DND-41 (cell line): ENCODE measurements at regions not wholly inside any gene's neighbourhood (a gene's known extent, or its start where the extent isn't known, plus 50 kb on each side); places are given as distances from the start of the nearest gene placed in this dataset.

ENCODE experiments used
- ATAC-seq: fragments of 200-7000 bp; cut with Tn5 transposase; 3 replicates; pipeline ENCODE4 v1.9.1; 2021; ENCODE audit warnings: low read depth; ENCODE audit not compliant: insufficient read depth
- DNase-seq: peaks from one replicate; pipeline ENCODE4 v3.0.0-alpha.2; 2020
- H2AFZ ChIP-seq: 2 replicates; pipeline ENCODE4 v1.6.0; 2012; ENCODE audit warnings: low read depth, low read length
- H3K27ac ChIP-seq: 2 replicates; pipeline ENCODE4 v1.5.1; 2012; ENCODE audit warnings: low read length, inconsistent platforms
- H3K27me3 ChIP-seq: fragments of 200-600 bp; sonication (generic); 2 replicates; pipeline ENCODE4 v1.6.0; 2012; ENCODE audit warnings: low read length, mild to moderate bottlenecking, inconsistent platforms; ENCODE audit not compliant: insufficient read depth, poor library complexity
- H3K36me3 ChIP-seq: 2 replicates; pipeline ENCODE4 v1.5.1; 2012; ENCODE audit warnings: low read length, inconsistent platforms; ENCODE audit not compliant: insufficient read depth
- H3K4me1 ChIP-seq: 2 replicates; pipeline ENCODE4 v1.5.1; 2012; ENCODE audit warnings: mild to moderate bottlenecking, low read length; ENCODE audit not compliant: insufficient read depth
- H3K4me2 ChIP-seq: 2 replicates; pipeline ENCODE4 v1.6.0; 2012; ENCODE audit warnings: mild to moderate bottlenecking, moderate library complexity, low read length, inconsistent platforms; ENCODE audit not compliant: insufficient read depth
- H3K4me3 ChIP-seq, 2 experiments: fragments of 200-600 bp in 1 of 2; shearing (Covaris generic) in 1 of 2; 2 replicates each; pipeline ENCODE4 v1.5.1; 2012 to 2016; ENCODE audit warnings: inconsistent platforms in 2 of 2, low read length in 2 of 2, mild to moderate bottlenecking in 2 of 2, low read depth in 1 of 2, moderate library complexity in 1 of 2
- H3K79me2 ChIP-seq: 2 replicates; pipeline ENCODE4 v1.6.0; 2012; ENCODE audit warnings: low read length, inconsistent platforms; ENCODE audit not compliant: insufficient read depth
- H3K9ac ChIP-seq: 2 replicates; pipeline ENCODE4 v1.6.0; 2012; ENCODE audit warnings: low read depth, mild to moderate bottlenecking, inconsistent platforms, low read length, moderate library complexity
- H3K9me3 ChIP-seq: 2 replicates; pipeline ENCODE4 v1.5.1; 2012; ENCODE audit warnings: low read length, moderate library complexity, mild to moderate bottlenecking, inconsistent platforms; ENCODE audit not compliant: insufficient read depth, severe bottlenecking
- H4K20me1 ChIP-seq: 2 replicates; pipeline ENCODE4 v1.6.0; 2012; ENCODE audit warnings: low read length; ENCODE audit not compliant: insufficient read depth
- CTCF ChIP-seq: IDR thresholded peaks from 2 replicates; pipeline ENCODE4 v1.5.1; 2012; ENCODE audit warnings: borderline replicate concordance, low read length, moderate library complexity, mild to moderate bottlenecking; ENCODE audit not compliant: poor library complexity, severe bottlenecking; ENCODE audit errors: extremely low read depth
- EZH2 ChIP-seq: IDR thresholded peaks from 3 replicates; pipeline ENCODE4 v1.6.1; 2012; ENCODE audit warnings: borderline replicate concordance, low read depth, mild to moderate bottlenecking, moderate library complexity, low read length, inconsistent platforms; ENCODE audit not compliant: severe bottlenecking

GRCh38 chr3:177604181-177604580 lies 406.9 kb upstream of the TBL1XR1 start:
- peaks cover 29% of the 10 kb centered on the region for H3K4me1 ChIP-seq
- H4K20me1 ChIP-seq: no peaks in the 10 kb centered on the region
- H3K27ac ChIP-seq: no peak overlapping the region
- H3K9me3 ChIP-seq: no peaks in the 10 kb centered on the region
- no peak overlapping the region for H3K4me2 ChIP-seq
- H3K36me3 ChIP-seq: no peaks in the 10 kb centered on the region
- DNase-seq: no peak
- no peak for ATAC-seq
- no peaks in the 10 kb centered on the region for H3K79me2 ChIP-seq
- H3K4me3 ChIP-seq: no peak overlapping the region
- H3K9ac ChIP-seq: no peak overlapping the region
- no peaks in the 10 kb centered on the region for H3K27me3 ChIP-seq
- no peak overlapping the region for H2AFZ ChIP-seq
- TF ChIP-seq CTCF (no peak), EZH2 (no peak)

- Histone ChIP-seq H3K4me3 (no peak overlapping the region), H3K79me2 (no peaks in the 10 kb centered on the region), H3K27ac (no peak overlapping the region), H3K4me1 (peaks cover 22% of the 10 kb centered on the region), H3K9me3 (no peaks in the 10 kb centered on the region), H3K9ac (no peak overlapping the region), H3K27me3 (no peaks in the 10 kb centered on the region), H3K4me2 (no peak overlapping the region), H2AFZ (no peak overlapping the region), H4K20me1 (no peaks in the 10 kb centered on the region), H3K36me3 (no peaks in the 10 kb centered on the region)
- ATAC-seq (peak; percentile 35; the same call in 1 of the 3 replicates), DNase-seq (no peak)
- TF ChIP-seq CTCF: no peak
- TF ChIP-seq EZH2: no peak
These were observed 409.6 kb upstream of the TBL1XR1 start for GRCh38 chr3:177606891-177607290.

- ATAC-seq: no peak
- Histone ChIP-seq H3K27me3 (no peaks in the 10 kb centered on the region), H3K27ac (no peak overlapping the region), H4K20me1 (no peaks in the 10 kb centered on the region), H2AFZ (no peak overlapping the region), H3K4me1 (peaks cover 19% of the 10 kb centered on the region), H3K4me3 (no peak overlapping the region), H3K79me2 (no peaks in the 10 kb centered on the region), H3K9me3 (no peaks in the 10 kb centered on the region), H3K9ac (no peak overlapping the region), H3K36me3 (no peaks in the 10 kb centered on the region), H3K4me2 (no peak overlapping the region)
- TF ChIP-seq EZH2 (no peak), CTCF (no peak)
- DNase-seq: no peak
These were observed 410.3 kb upstream of the TBL1XR1 start for GRCh38 chr3:177607589-177607988.

GRCh38 chr3:177608443-177608842 lies 411.2 kb upstream of the TBL1XR1 start:
- Histone ChIP-seq H2AFZ (no peak overlapping the region), H3K27ac (no peak overlapping the region), H3K9me3 (no peaks in the 10 kb centered on the region), H3K79me2 (no peaks in the 10 kb centered on the region), H3K4me1 (peaks cover 10% of the 10 kb centered on the region), H3K9ac (no peak overlapping the region), H3K36me3 (no peaks in the 10 kb centered on the region), H3K4me2 (no peak overlapping the region), H4K20me1 (no peaks in the 10 kb centered on the region), H3K27me3 (no peaks in the 10 kb centered on the region), H3K4me3 (no peak overlapping the region)
- TF ChIP-seq EZH2: no peak
- TF ChIP-seq CTCF: no peak
- DNase-seq (no peak), ATAC-seq (no peak)
